Stomach (tissue), 8 donors: ENCODE measurements at regions not wholly inside any gene's neighbourhood (a gene's known extent, or its start where the extent isn't known, plus 50 kb on each side); places are given as distances from the start of the nearest gene placed in this dataset.
"Not testable (repeated sequence)": the region's sequence is repeated elsewhere in the genome, so short reads cannot be mapped to it uniquely, and the experiment has no call there.

ENCODE experiments used
- DNase-seq, 2 donors: peaks; one replicate each; pipeline versions ENCODE4 v3.0.0 to v3.0.0-alpha.2; 2013 to 2019
- H3K27ac ChIP-seq, 5 donors: fragments of 200-600 bp in 4 of 5; sonication (generic) in 4 of 5; one replicate each; pipeline ENCODE4 v1.5.1; 2013 to 2019; ENCODE audit warnings: mild to moderate bottlenecking in 1 of 5, moderate library complexity in 1 of 5
- H3K27me3 ChIP-seq, 3 donors: fragments of 200-600 bp; sonication (generic); one replicate each; pipeline ENCODE4 v1.5.1; 2017 to 2019; ENCODE audit warnings: mixed run types in 1 of 3
- H3K36me3 ChIP-seq, 4 donors: fragments of 200-600 bp; sonication (generic); 1 replicate in 3 of 4; 2 replicates in 1 of 4; pipeline ENCODE4 v1.5.1; 2016 to 2019
- H3K4me1 ChIP-seq, 4 donors: fragments of 200-600 bp; sonication (generic); one replicate each; pipeline ENCODE4 v1.5.1; 2016 to 2019
- H3K4me3 ChIP-seq, 4 donors: fragments of 200-600 bp; sonication (generic) in 3 of 4; one replicate each; pipeline ENCODE4 v1.5.1; 2016 to 2019; ENCODE audit warnings: mild to moderate bottlenecking in 1 of 4
- H3K9me3 ChIP-seq, 4 donors: fragments of 200-600 bp; sonication (generic); one replicate each; pipeline ENCODE4 v1.5.1; 2016 to 2019
- EP300 ChIP-seq: sonication (generic); formaldehyde crosslinking; IDR thresholded peaks from one replicate; pipeline ENCODE4 v1.6.1; 2017; ENCODE audit warnings: antibody characterized with exemption
- POLR2A ChIP-seq, 4 donors: fragments of 450-650 bp; IDR thresholded peaks; one replicate each; pipeline ENCODE4 v1.6.1; 2016; ENCODE audit warnings: antibody characterized with exemption in 4 of 4, control low read depth in 2 of 4, mild to moderate bottlenecking in 1 of 4, moderate library complexity in 1 of 4
- POLR2AphosphoS5 ChIP-seq, 3 donors: sonication (generic); formaldehyde crosslinking; IDR thresholded peaks; one replicate each; pipeline ENCODE4 v1.6.1; 2016; ENCODE audit warnings: antibody characterized with exemption in 3 of 3
- WGBS, 5 donors: extraction: QIAGEN DNeasy Blood & Tissue Kit in 3 of 5; methylation state at CpG; one replicate each; pipeline versions ENCODE4 v1.1.5 to v1.1.7; 2013 to 2018; 5-methylcytosine and 5-hydroxymethylcytosine counted together
- intact Hi-C: fragments of 100-400 bp; cut with DNase I; formaldehyde crosslinking; loops from one replicate; pipeline ENCODE4 v1.15.1; 2023; ENCODE audit warnings: low total_unique reads
- TF ChIP-seq, protein P1 (sequence below), 7 experiments: fragments of 450-650 bp in 4 of 7; fragments of 200-600 bp in 3 of 7; sonication (generic) in 3 of 7; IDR thresholded peaks; one replicate each; pipeline ENCODE4 v1.5.1; 2016 to 2019; ENCODE audit warnings: antibody characterized with exemption in 7 of 7, control low read depth in 2 of 7, mild to moderate bottlenecking in 1 of 7
- donor health status: healthy with polysubstance abuse.
- donor health status: Bipolar disorder and iron deficiency.
- donor health status: healthy.

- Histone ChIP-seq H3K27me3 (no peaks in the 10 kb centered on the region), H3K27ac (no peak overlapping the region), H3K4me1 (no peaks in the 10 kb centered on the region), H3K36me3 (no peaks in the 10 kb centered on the region), H3K4me3 (no peak overlapping the region), H3K9me3 (no peaks in the 10 kb centered on the region)
- no peak for DNase-seq
- TF ChIP-seq, protein P1, sequence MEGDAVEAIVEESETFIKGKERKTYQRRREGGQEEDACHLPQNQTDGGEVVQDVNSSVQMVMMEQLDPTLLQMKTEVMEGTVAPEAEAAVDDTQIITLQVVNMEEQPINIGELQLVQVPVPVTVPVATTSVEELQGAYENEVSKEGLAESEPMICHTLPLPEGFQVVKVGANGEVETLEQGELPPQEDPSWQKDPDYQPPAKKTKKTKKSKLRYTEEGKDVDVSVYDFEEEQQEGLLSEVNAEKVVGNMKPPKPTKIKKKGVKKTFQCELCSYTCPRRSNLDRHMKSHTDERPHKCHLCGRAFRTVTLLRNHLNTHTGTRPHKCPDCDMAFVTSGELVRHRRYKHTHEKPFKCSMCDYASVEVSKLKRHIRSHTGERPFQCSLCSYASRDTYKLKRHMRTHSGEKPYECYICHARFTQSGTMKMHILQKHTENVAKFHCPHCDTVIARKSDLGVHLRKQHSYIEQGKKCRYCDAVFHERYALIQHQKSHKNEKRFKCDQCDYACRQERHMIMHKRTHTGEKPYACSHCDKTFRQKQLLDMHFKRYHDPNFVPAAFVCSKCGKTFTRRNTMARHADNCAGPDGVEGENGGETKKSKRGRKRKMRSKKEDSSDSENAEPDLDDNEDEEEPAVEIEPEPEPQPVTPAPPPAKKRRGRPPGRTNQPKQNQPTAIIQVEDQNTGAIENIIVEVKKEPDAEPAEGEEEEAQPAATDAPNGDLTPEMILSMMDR (IDR thresholded peaks at IDR 0.05): no peak
- no peak for TF ChIP-seq EP300
- TF ChIP-seq POLR2A (IDR thresholded peaks at IDR 0.05): no peak
- no peak for TF ChIP-seq POLR2AphosphoS5 (IDR thresholded peaks at IDR 0.05)
- intact Hi-C loops: no loop called here
- WGBS, 5 donors: 41 to 87% (median 71%) methylated on average over 1 of the region's 1 CpG
Observed at GRCh38 chr13:60244381-60244780, 80.7 kb upstream of the DIAPH3 start.

DNA sequence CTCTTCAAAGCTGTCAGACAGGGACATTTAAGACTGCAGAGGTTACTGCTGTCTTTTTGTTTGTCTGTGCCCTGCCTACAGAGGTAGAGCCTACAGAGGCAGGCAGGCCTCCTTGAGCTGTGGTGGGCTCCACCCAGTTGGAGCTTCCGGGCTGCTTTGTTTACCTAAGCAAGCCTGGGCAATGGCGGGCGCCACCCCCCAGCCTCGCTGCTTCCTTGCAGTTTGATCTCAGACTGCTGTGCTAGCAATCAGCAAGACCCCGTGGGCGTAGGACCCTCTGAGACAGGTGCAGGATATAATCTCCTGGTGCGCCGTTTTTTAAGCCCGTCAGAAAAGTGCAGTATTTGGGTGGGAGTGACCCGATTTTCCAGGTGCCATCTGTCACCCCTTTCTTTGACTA, 87.7 kb upstream of the DIAPH3 start:
- H3K9me3 ChIP-seq, H3K4me3 ChIP-seq, DNase-seq, intact Hi-C loops, H3K27ac ChIP-seq, H3K36me3 ChIP-seq, H3K27me3 ChIP-seq, H3K4me1 ChIP-seq: not testable (repeated sequence)
- WGBS, 5 donors: 80 to 96% (median 92%) methylated on average over 6 to 10 of the region's 10 CpGs

DNA sequence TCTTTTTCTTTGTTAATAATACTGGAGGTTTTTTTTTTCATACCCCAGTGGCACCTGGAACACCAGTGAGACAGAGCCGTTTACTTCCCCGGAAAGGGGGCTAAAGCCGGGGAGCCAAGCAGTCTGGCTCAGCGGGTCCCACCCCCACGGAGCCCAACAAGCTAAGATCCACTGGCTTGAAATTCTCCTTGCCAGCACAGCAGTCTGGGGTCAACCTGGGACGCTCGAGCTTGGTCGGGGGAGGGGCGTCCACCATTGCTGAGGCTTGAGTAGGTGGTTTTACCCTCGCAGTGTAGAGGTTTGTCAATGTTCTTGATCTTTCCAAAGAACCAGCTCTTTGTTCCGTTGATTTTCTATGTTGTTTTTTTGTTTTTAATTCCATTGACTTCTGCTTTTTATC, 94.6 kb upstream of the DIAPH3 start:
- intact Hi-C loops: no loop called here
- Histone ChIP-seq H3K27me3 (no peaks in the 10 kb centered on the region), H3K4me3 (no peak overlapping the region), H3K4me1 (no peaks in the 10 kb centered on the region), H3K9me3 (peaks cover 0 to 11% (median 0%) of the 10 kb centered on the region in 4 donors), H3K27ac (no peak overlapping the region), H3K36me3 (no peaks in the 10 kb centered on the region)
- 53 to 68% (median 65%) methylated on average over 10 to 11 of the region's 11 CpGs for WGBS, 5 donors
- TF ChIP-seq POLR2AphosphoS5 (IDR thresholded peaks at IDR 0.05): no peak
- TF ChIP-seq, protein P1 (IDR thresholded peaks at IDR 0.05): no peak
- no peak for DNase-seq

GRCh38 chr13:60260440-60260839, 96.7 kb upstream of the DIAPH3 start:
- DNase-seq: no peak
- intact Hi-C loops: no loop called here
- TF ChIP-seq POLR2AphosphoS5 (IDR thresholded peaks at IDR 0.05) (no peak), EP300 (no peak), POLR2A (IDR thresholded peaks at IDR 0.05) (no peak)
- TF ChIP-seq, protein P1 (IDR thresholded peaks at IDR 0.05): no peak
- peaks cover 0 to 11% (median 0%) of the 10 kb centered on the region in 4 donors for H3K9me3 ChIP-seq
- H3K36me3 ChIP-seq: no peaks in the 10 kb centered on the region
- H3K4me1 ChIP-seq: no peaks in the 10 kb centered on the region
- no peak overlapping the region for H3K27ac ChIP-seq
- H3K27me3 ChIP-seq: no peaks in the 10 kb centered on the region
- no peak overlapping the region for H3K4me3 ChIP-seq
- 59 to 74% (median 70%) methylated on average over 4 of the region's 4 CpGs for WGBS, 5 donors

DNA sequence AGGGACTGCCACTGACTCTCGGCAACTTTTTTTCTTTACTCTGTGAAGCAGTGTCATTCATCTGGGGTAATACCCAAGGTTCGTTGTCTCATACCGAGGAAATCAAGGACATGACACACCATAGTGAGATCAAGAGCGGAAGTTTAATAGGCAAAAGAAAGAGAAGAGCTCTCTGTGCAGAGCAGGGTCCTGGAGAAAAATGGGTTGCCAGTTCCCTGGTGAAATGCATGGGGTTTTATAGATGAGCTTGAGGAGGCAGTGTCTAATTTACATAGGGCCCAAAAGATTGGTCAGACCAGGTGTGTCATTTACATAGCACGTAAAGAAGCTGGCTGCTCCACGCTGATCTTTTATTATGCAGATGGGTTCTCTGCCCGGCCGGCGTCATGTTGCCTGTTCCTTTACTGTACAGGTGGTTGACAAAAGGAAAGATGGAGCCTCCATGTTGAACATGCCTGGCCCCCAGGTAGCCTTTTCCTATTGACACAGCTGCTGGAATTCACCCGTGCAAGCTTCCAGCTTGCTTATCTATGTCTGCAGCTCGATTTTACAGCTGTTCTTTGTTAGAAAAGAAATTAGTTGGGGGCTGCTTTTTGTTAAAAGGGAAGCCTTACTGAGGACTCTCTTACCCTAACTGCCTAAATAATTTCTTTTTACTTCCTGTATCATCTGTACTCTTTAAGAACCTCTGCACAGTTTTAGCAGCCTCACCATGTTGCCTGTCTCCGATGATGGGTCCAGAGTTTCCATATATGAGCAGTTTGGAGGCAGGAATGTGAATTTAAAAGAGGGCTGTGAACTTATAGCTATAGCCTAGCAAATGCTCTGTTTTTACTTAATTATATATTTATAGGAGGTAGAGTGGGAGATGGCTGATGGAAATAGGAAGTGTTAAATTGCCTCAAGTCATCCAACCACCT, 98.0 kb upstream of the DIAPH3 start:
- no peaks in the 10 kb centered on the region for H3K4me1 ChIP-seq
- DNase-seq: peak in 1 of 2 donors; percentile 11
- peaks cover 0 to 6% (median 0%) of the 10 kb centered on the region in 4 donors for H3K9me3 ChIP-seq
- WGBS, 5 donors: 41 to 55% (median 51%) methylated on average over 12 of the region's 12 CpGs
- H3K4me3 ChIP-seq: no peak overlapping the region
- no peaks in the 10 kb centered on the region for H3K27me3 ChIP-seq
- H3K36me3 ChIP-seq: no peaks in the 10 kb centered on the region
- intact Hi-C loops: no loop called here
- H3K27ac ChIP-seq: no peak overlapping the region
- TF ChIP-seq POLR2AphosphoS5 (IDR thresholded peaks at IDR 0.05) (no peak), POLR2A (IDR thresholded peaks at IDR 0.05) (no peak), EP300 (no peak)
- TF ChIP-seq, protein P1 (IDR thresholded peaks at IDR 0.05): no peak
